Activated CD4-positive, CD25-positive, alpha-beta regulatory T cell treated with anti-CD3 and anti-CD28 coated beads, Interleukin-2, amount 50 U/mL, for 72 hours (primary cell): ENCODE measurements at regions not wholly inside any gene's neighbourhood (a gene's known extent, or its start where the extent isn't known, plus 50 kb on each side); places are given as distances from the start of the nearest gene placed in this dataset.

Source experiments
- DNase-seq: peaks from one replicate; pipeline ENCODE4 v3.0.0; 2021

- no peak for DNase-seq
Measured at GRCh38 chr4:15340902-15341732, 86.7 kb upstream of the C1QTNF7 start.

GRCh38 chr4:15341733-15342300, 86.0 kb upstream of the C1QTNF7 start:
- DNase-seq = no peak

DNA sequence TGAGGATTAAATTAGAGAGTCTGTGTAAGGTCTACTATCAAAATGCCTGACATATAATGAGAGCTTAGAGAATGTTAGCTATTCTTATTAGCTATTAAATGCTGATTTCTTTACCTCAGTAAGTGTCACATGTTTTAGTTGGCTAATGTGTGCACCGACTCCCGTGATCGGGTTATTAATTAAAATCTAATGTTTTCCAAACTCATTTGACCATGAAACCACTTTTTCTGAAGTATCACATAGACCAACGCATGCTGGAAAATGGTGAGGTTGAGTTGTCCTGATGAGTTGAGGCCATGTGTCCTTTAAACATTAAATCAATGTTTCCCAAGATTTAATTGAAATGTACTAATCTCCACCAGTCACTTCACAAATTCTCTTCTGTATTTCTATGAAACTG, 84.8 kb upstream of the C1QTNF7 start:
- DNase-seq = no peak

DNA sequence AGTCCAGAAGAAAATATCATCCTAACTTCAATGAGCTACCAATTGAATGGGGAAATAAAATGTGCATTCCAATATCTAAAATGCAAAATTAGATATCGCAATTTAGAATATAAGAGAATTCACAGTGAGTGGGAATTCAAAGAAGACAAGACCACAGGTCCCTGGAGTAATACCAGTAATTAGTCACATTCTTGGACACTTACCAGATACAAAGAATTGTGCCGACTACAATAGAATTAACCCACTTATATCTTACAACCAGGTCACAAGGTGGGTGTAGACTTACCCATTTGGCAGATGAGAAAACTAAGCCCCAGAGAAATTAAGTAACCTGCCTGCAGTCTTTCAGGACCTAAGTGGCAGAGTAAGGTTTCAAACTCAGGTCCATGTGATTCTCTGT, 84.3 kb upstream of the C1QTNF7 start:
- no peak for DNase-seq

DNA sequence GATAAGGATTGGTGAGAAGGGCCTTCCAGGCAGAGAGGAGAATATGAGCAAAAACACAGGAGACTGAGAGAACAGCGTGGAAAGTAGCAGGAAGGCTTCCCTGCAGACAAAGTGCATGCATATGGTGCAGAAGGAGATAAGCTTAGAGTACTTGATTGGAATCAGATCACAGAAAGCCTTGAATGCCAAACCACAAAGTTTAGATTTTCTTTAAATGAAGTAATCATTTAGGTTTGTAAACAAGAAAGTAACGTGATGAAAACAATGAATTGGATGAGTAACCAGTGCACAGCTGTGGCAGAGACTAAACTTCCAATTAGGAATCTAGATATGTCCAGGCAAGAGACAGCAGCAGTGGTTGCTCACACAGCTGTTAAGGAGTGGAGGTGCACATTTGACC, 83.8 kb upstream of the C1QTNF7 start:
- no peak for DNase-seq

DNA sequence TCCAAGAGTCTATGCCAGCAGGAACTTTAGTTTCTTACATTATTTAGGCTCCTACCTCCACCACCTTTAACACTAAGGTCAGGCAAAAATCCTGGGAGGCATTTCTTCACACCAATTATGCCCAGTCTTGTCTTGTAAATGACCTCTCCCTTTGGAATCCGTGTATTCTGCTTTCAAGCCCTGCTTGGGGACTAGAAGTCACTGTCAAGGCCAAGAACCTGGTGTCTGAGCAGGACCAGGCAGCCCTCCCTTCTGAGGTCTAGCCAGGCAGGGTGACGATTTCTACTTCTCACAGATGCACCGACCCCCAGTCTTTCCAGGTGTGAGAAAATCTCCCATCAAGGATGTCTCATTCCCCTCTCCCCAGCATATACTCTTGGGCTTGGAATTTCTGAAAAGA, 82.7 kb upstream of the C1QTNF7 start:
- DNase-seq = no peak

DNA sequence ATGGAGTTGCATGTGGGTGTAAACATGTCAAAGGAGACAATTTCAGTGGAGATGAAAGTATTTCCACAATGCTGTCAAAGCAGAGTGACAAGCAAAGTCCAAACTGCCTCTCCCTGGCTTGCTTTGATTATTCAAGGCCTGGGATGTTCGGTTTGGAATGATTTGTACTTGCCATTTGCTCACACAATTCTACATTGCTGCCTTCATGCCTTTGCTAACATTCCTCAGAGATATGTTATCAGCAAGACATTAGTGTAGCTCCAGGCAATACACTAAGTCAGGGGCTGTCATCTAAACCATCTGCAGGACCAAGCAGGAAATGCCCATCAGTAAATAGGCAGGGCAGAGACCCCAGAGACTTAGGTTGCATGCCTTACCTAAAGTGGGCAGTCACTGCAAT, 79.6 kb upstream of the C1QTNF7 start:
- DNase-seq = no peak

GRCh38 chr4:15348695-15349094, 79.1 kb upstream of the C1QTNF7 start:
- no peak for DNase-seq

DNA sequence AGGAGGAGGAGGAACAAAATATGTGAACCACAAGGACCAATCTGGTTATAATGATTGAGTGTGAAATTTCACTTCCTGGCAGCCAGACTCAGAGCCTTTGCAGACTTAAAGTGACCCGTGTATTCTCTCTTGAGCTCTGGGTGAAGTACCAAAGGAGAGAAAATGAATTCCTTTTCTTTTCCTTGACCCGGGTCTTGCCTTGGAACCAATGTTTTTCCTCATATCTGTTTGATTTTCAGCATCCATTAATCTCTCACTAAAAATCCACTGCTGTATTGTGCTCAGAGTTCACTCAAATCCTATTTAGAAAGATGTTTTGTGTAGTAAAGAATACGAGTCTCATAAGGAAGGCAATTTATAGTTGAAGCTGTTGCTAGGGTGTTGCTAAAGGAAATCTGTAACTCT, 78.3 kb upstream of the C1QTNF7 start:
- no peak for DNase-seq

DNA sequence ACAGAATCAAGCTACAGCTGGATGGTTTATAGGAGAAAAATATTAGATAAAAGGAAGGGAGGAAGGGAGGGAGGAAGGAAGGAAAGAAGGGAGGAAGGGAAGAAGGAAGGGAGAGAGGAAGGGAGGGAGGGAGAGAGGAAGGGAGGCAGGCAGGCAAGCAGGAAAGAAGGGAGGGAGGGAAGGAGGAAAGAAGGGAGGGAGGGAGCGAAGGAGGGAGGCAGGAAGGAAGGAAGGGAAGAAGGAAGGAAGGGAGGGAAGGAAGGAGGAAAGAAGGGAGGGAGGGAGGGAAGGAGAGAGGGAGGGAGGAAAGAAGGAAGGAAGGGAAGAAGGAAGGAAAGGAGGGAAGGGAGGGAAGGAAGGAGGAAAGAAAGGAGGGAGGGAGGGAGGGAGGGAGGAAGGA, 77.9 kb upstream of the C1QTNF7 start:
- DNase-seq = no peak

DNA sequence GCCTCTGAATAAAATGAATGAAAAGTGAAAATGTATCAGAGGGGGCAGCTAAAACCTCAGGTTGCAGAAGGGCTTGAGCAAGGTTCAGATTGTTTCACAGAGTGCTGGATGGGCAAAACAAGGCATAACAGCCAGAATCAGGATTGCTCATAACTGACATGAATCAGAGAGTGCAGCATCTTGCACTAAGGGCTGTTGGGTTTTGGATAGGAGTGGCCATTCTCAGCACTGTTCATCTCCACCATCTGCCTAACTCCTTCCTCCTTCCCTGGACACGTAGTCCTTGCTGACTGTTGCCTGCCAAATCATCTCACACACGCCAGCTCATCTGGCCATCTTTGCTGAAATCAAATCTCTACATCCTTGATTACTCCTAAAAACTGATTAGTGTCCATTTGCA, 75.3 kb upstream of the C1QTNF7 start:
- no peak for DNase-seq

DNA sequence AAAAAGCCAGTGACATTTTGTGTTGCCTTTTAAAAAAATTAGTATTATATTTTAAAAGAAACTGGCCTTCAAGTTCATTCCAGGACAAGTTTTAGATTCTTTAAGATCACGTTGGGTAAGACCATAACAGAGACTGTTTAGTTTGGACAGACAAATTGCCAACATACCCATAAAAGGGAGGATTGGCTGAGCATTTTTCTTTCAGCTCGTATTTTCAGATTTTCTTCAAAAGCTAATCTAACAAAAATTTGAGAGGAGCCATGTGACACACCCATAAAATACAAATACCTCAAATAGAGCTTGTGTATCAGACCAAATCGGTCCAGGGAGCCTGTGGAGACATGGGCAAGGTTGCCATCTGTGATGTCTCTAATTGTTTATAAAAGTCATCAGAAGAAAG, 74.6 kb upstream of the C1QTNF7 start:
- DNase-seq = no peak

DNA sequence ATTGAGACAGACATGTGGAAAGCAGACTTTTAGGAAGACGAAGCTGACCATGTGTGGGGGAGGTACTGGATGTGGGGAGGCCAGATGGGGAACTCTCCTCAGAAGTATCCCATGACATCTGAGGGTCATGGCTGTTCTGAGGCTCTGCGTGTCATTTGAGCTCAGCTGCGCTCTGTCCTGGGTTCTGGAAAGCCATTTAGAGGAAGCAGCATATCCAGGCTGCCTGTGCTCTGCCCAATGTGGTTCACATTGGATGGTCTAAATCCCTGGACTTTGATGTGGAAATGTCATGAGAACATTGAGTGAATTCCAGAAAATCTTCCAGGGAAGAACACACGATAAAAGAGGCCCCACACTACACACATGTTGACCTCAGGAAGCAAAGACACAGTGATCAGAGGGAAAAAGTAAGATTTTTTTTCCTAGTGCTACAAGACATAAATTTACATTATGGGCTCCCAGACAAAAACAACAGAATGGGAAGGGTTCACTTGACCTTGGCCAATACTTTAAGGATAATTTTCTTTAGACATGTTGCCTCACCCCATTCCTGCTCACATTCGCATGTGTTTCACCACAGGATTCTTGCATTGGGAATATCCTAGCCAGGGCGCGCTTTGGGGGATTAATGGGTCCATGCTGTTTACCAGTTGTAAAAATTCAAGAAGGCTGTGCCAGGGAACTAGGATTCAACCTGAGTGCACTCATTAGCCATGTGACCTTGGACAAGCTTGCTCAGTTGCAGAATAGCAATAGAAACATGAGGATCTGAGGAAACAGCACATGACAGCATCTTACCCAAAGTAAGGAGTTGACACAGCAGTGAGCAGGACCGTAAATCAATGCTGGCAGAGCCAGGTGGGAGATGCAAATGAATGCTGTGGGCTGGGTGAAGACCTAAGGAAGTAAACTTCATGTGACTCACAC, 73.2 kb upstream of the C1QTNF7 start:
- DNase-seq = no peak

- DNase-seq = no peak
Measured at GRCh38 chr4:15361529-15361928, 66.3 kb upstream of the C1QTNF7 start.

DNA sequence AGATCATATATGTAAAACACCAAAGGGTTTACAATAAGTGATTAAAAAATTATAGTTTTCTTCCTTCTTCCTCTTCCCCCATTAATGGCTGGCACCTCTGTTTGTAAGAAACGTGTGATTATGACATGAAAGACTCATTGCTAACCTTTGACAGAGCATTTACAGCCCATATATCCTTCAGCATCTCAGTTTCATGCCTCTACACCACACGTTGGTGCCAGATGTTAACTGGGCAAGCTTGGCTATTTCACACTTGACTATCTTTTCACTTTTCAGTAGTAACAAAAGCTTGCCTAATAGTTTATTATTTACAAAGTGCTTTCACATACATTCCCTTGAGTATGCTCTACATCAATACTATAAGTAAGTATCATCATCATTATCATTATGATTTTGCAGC, 65.3 kb upstream of the C1QTNF7 start:
- no peak for DNase-seq

DNA sequence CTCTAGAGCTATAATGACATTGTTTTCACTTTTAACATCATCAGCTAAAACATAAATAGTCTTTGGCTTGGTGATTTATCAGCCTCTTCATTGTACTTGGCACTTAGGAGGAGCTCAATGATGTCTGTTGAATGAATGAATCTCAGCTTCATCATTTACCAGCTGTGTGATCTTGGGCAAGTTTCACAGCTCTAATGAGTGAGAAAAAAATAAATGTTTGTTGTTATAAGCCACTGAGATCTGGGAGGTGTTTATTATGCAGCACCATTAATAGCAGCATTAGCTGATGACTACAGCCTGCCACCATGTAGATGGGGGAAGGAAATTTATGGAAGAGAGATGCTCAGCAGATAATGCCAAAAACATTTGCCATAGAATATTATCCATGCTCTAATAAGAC, 63.6 kb upstream of the C1QTNF7 start:
- DNase-seq = no peak

- no peak for DNase-seq
Measured at GRCh38 chr4:15365641-15366040, 62.2 kb upstream of the C1QTNF7 start.

DNA sequence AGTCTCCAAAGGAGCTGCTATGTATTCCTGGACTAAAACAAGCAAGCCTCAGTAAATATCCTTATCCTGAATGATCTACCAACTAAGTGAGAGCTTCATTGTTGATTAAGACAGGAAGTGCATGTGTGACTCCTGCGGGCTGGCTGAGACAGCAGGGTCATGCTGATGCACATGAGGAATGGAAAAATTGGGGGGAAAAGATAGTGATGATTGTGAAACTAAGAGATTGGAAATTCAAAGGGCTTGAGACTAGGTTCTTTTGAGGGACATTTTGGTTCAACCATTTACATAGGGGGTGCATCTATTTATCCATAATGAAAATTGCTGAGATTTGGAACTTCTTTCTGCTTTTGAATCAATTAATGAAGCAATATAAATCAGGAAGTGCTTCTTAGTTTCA, 61.1 kb upstream of the C1QTNF7 start:
- no peak for DNase-seq

- DNase-seq = no peak
Measured at GRCh38 chr4:15368856-15369255, 59.0 kb upstream of the C1QTNF7 start.

DNA sequence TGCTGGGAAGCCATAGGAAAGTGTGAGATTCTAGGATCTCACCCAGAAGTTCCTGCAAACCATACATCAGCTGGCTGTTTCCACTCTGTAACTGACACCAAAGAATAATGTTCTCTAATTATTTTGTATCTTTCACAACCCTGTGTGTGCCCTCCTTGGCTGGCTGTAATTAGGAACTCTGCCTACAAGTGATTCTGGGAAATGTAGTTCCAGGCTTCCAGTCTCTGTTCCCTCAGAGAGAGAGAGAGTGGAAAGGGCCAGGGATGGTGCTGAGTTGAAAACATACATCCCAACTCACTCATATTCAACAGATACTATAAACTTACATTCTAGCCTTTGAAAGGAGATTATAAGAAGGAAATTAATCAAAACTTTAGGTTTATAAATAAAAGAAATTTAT, 57.5 kb upstream of the C1QTNF7 start:
- DNase-seq = no peak

DNA sequence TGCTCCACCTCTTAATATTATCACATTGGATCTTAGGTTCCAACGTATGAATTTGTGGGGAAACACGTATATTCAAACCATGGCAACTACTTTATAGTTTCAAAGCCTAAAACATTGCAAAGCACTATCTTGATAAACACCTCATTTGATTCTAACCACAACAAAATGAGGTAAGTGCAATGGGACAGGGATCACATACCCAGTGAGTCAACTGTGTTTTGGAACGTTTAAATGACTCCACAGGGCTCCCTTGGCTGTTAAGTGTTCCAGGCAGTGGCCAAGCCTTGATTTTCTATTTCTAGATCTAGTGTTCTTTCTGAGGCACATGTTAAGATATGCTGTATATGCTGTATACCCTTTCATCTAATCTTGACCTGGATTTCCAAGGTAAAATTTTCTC, 54.5 kb upstream of the C1QTNF7 start:
- no peak for DNase-seq

DNA sequence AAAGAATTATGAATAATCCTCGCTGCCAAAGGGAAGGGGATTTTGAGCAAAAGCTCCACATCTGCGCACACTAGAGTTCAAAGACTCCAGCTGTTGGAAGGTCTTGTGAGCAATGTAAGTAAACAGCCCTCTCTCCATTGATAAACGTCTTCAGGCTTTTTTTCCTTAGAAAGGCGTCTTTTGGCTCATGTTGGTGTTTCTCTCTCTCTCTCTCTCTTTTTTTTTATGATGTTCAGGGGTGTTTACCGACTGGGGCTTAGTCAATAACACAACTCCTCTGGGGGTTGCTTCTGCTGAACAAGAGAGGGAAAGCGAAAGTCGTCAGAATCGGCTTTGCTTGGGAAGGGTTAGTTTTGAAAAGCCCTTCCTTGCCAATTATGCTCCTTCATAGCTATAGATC, 53.2 kb upstream of the C1QTNF7 start:
- no peak for DNase-seq

DNA sequence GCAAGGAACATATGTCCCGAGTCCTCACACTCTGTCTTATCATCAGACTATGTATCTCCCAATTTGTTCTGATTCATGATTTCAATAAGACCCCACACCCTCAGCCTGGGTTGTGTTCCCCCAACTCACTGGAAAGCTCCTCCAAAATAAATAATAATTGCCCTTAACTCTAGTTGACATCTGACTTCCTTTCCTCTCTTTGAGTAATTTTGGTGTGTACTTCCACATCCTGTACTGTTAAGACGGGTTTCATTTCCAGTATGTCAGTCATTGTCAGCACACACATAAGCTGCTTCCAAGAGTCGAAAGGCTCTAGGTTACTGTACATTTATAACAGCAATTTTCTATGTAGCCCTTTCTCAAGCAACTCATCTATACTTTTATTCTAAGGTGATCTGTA, 52.2 kb upstream of the C1QTNF7 start:
- DNase-seq = no peak

DNA sequence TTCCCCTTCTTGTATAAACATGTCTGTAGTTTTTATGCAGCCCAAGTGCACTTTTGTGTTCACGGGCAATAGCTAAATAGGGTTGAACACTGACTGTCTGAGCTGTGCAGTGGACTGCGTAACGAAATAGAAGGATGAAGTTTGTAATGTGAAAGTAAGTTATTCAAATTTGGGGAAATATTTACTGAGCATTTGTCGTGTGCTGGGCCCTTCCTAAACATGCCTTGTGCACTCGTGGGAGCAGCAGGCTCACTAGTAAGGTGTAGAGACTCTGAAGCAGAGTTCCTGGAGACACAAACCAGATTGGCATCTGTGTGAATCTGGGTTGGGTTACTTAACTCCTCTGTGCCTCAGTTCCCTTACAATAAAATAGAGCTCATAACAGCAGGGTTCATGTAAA, 51.7 kb upstream of the C1QTNF7 start:
- no peak for DNase-seq
